Endothelial cell (in vitro differentiated cells): ENCODE measurements at regions not wholly inside any gene's neighbourhood (a gene's known extent, or its start where the extent isn't known, plus 50 kb on each side); places are given as distances from the start of the nearest gene placed in this dataset.

Experiments used
- DNase-seq: peaks from one replicate; pipeline ENCODE4 v3.0.0; 2021; ENCODE audit warnings: low spot score
- H3K27ac Mint-ChIP-seq: one replicate; pipeline ENCODE4 v1.8.0; 2021; ENCODE audit warnings: mixed read lengths, inconsistent platforms; ENCODE audit not compliant: unreplicated experiment
- H3K27me3 Mint-ChIP-seq: one replicate; pipeline ENCODE4 v1.8.0; 2021; ENCODE audit warnings: mild to moderate bottlenecking, moderate library complexity, mixed read lengths, inconsistent platforms; ENCODE audit not compliant: unreplicated experiment
- H3K36me3 Mint-ChIP-seq: one replicate; pipeline ENCODE4 v1.8.0; 2021; ENCODE audit warnings: mild to moderate bottlenecking, low read depth, mixed read lengths, inconsistent platforms; ENCODE audit not compliant: unreplicated experiment
- H3K4me1 Mint-ChIP-seq: one replicate; pipeline ENCODE4 v1.8.0; 2021; ENCODE audit warnings: mild to moderate bottlenecking, mixed read lengths, inconsistent platforms; ENCODE audit not compliant: unreplicated experiment
- H3K4me3 Mint-ChIP-seq: one replicate; pipeline ENCODE4 v1.8.0; 2021; ENCODE audit warnings: mild to moderate bottlenecking, mixed read lengths, inconsistent platforms; ENCODE audit not compliant: unreplicated experiment
- H3K9me3 Mint-ChIP-seq: one replicate; pipeline ENCODE4 v1.8.0; 2021; ENCODE audit warnings: mixed read lengths, inconsistent platforms; ENCODE audit not compliant: unreplicated experiment
- CTCF ChIP-seq: fragments of 200-600 bp; sonication (generic); IDR thresholded peaks from one replicate; pipeline ENCODE4 v1.5.0; 2021; ENCODE audit warnings: antibody characterized with exemption; ENCODE audit not compliant: unreplicated experiment

GRCh38 chr13:72120632-72121031 lies 253.6 kb upstream of the DACH1 start:
- H3K27me3 Mint-ChIP-seq = peaks cover 1% of the 10 kb centered on the region
- no peak for DNase-seq
- no peaks in the 10 kb centered on the region for H3K36me3 Mint-ChIP-seq
- TF ChIP-seq CTCF = no peak
- no peak overlapping the region for H3K4me3 Mint-ChIP-seq
- no peak overlapping the region for H3K27ac Mint-ChIP-seq
- H3K9me3 Mint-ChIP-seq = no peaks in the 10 kb centered on the region
- H3K4me1 Mint-ChIP-seq = peaks cover 5% of the 10 kb centered on the region

GRCh38 chr13:72113931-72114330 lies 246.9 kb upstream of the DACH1 start:
- DNase-seq = no peak

GRCh38 chr13:72113076-72113475 lies 246.1 kb upstream of the DACH1 start:
- no peak for DNase-seq
- no peak overlapping the region for H3K27ac Mint-ChIP-seq
- no peaks in the 10 kb centered on the region for H3K27me3 Mint-ChIP-seq
- H3K4me3 Mint-ChIP-seq = no peak overlapping the region
- TF ChIP-seq CTCF = no peak
- no peaks in the 10 kb centered on the region for H3K36me3 Mint-ChIP-seq
- H3K4me1 Mint-ChIP-seq = no peaks in the 10 kb centered on the region
- H3K9me3 Mint-ChIP-seq = no peaks in the 10 kb centered on the region

More at GRCh38 chr13:72113931-72114330, 246.9 kb upstream of the DACH1 start:
- Mint-ChIP-seq H3K9me3 (no peaks in the 10 kb centered on the region), H3K36me3 (no peaks in the 10 kb centered on the region), H3K27ac (no peak overlapping the region), H3K4me1 (no peaks in the 10 kb centered on the region), H3K4me3 (no peak overlapping the region), H3K27me3 (no peaks in the 10 kb centered on the region)
- no peak for TF ChIP-seq CTCF

GRCh38 chr13:72112216-72112615 lies 245.2 kb upstream of the DACH1 start:
- Mint-ChIP-seq H3K9me3 (no peaks in the 10 kb centered on the region), H3K36me3 (no peaks in the 10 kb centered on the region), H3K4me3 (no peak overlapping the region), H3K27me3 (no peaks in the 10 kb centered on the region), H3K4me1 (no peaks in the 10 kb centered on the region), H3K27ac (no peak overlapping the region)
- DNase-seq = no peak
- no peak for TF ChIP-seq CTCF

- no peaks in the 10 kb centered on the region for H3K4me1 Mint-ChIP-seq
- DNase-seq = no peak
- no peak for TF ChIP-seq CTCF
Observed at GRCh38 chr13:72109863-72110262, 242.9 kb upstream of the DACH1 start.

More at GRCh38 chr13:72109863-72110262, 242.9 kb upstream of the DACH1 start:
- Mint-ChIP-seq H3K36me3 (no peaks in the 10 kb centered on the region), H3K4me3 (no peak overlapping the region), H3K27me3 (no peaks in the 10 kb centered on the region), H3K27ac (no peak overlapping the region), H3K9me3 (no peaks in the 10 kb centered on the region)
